Activated T-helper 1 cell treated with anti-CD3 and anti-CD28 coated beads, Interleukin-12 subunit alpha, Interleukin-12 subunit beta, Interleukin-2, Interleukin-4 antibody, amounts not matched to agents 30 ng/mL and 10 ng/mL and 1 ng/mL, durations not matched to agents 14 hours and 24 hours and 36 hours (primary cell): ENCODE measurements at regions not wholly inside any gene's neighbourhood (a gene's known extent, or its start where the extent isn't known, plus 50 kb on each side); places are given as distances from the start of the nearest gene placed in this dataset.
A peak's percentile ranks its signal among the peaks of the same experiment; 100 is the strongest.

ENCODE experiments used
- DNase-seq: peaks from one replicate; pipeline ENCODE4 v3.0.0; 2021; ENCODE audit warnings: low spot score
- H3K27ac Mint-ChIP-seq: one replicate; pipeline ENCODE4 v1.8.0; 2021; ENCODE audit warnings: mild to moderate bottlenecking, mixed read lengths
- H3K27me3 Mint-ChIP-seq: one replicate; pipeline ENCODE4 v1.8.0; 2022; ENCODE audit warnings: mild to moderate bottlenecking, moderate library complexity, mixed read lengths; ENCODE audit not compliant: insufficient read depth
- H3K36me3 Mint-ChIP-seq: one replicate; pipeline ENCODE4 v1.8.0; 2021; ENCODE audit warnings: low read depth, mixed read lengths
- H3K4me1 Mint-ChIP-seq: one replicate; pipeline ENCODE4 v1.8.0; 2021; ENCODE audit warnings: low read depth, mixed read lengths
- H3K4me3 Mint-ChIP-seq: one replicate; pipeline ENCODE4 v1.8.0; 2021; ENCODE audit warnings: mild to moderate bottlenecking, moderate library complexity, mixed read lengths
- H3K9me3 Mint-ChIP-seq: one replicate; pipeline ENCODE4 v1.8.0; 2021; ENCODE audit warnings: mixed read lengths
- intact Hi-C: fragments of 100-400 bp; cut with micrococcal nuclease; formaldehyde crosslinking; loops from one replicate; pipeline ENCODE4 v1.15.1; 2024

GRCh38 chr3:106261396-106261795 lies 392.6 kb upstream of the CBLB start:
- peaks cover 5% of the 10 kb centered on the region for H3K4me1 Mint-ChIP-seq
- intact Hi-C loops = no loop called here
- H3K9me3 Mint-ChIP-seq = peaks cover 11% of the 10 kb centered on the region
- no peak overlapping the region for H3K4me3 Mint-ChIP-seq
- no peak overlapping the region for H3K27ac Mint-ChIP-seq
- peaks cover 3% of the 10 kb centered on the region for H3K36me3 Mint-ChIP-seq
- DNase-seq = no peak
- H3K27me3 Mint-ChIP-seq = no peaks in the 10 kb centered on the region

- DNase-seq = no peak
- intact Hi-C loops = no loop called here
- Mint-ChIP-seq H3K27ac (no peak overlapping the region), H3K9me3 (peaks cover 11% of the 10 kb centered on the region), H3K4me1 (peaks cover 5% of the 10 kb centered on the region), H3K4me3 (no peak overlapping the region), H3K36me3 (peaks cover 3% of the 10 kb centered on the region), H3K27me3 (no peaks in the 10 kb centered on the region)
These were observed 393.3 kb upstream of the CBLB start for GRCh38 chr3:106261915-106262683.

GRCh38 chr3:106263011-106263410 lies 394.2 kb upstream of the CBLB start:
- peaks cover 5% of the 10 kb centered on the region for H3K4me1 Mint-ChIP-seq
- intact Hi-C loops = no loop called here
- H3K27me3 Mint-ChIP-seq = no peaks in the 10 kb centered on the region
- H3K9me3 Mint-ChIP-seq = peaks cover 11% of the 10 kb centered on the region
- H3K27ac Mint-ChIP-seq = no peak overlapping the region
- H3K4me3 Mint-ChIP-seq = no peak overlapping the region
- peaks cover 3% of the 10 kb centered on the region for H3K36me3 Mint-ChIP-seq
- no peak for DNase-seq

GRCh38 chr3:106263546-106263945 lies 394.7 kb upstream of the CBLB start:
- H3K27ac Mint-ChIP-seq = no peak overlapping the region
- intact Hi-C loops = no loop called here
- H3K4me1 Mint-ChIP-seq = peaks cover 5% of the 10 kb centered on the region
- H3K4me3 Mint-ChIP-seq = no peak overlapping the region
- DNase-seq = no peak
- peaks cover 11% of the 10 kb centered on the region for H3K9me3 Mint-ChIP-seq
- H3K27me3 Mint-ChIP-seq = no peaks in the 10 kb centered on the region
- H3K36me3 Mint-ChIP-seq = peaks cover 3% of the 10 kb centered on the region

GRCh38 chr3:106265704-106266103 lies 396.9 kb upstream of the CBLB start:
- no peaks in the 10 kb centered on the region for H3K27me3 Mint-ChIP-seq
- H3K36me3 Mint-ChIP-seq = peaks cover 5% of the 10 kb centered on the region
- H3K4me3 Mint-ChIP-seq = no peak overlapping the region
- H3K4me1 Mint-ChIP-seq = peaks cover 5% of the 10 kb centered on the region
- DNase-seq = no peak
- H3K27ac Mint-ChIP-seq = no peak overlapping the region
- intact Hi-C loops = no loop called here
- peaks cover 11% of the 10 kb centered on the region for H3K9me3 Mint-ChIP-seq

GRCh38 chr3:106268696-106269095 lies 399.9 kb upstream of the CBLB start:
- H3K27me3 Mint-ChIP-seq = no peaks in the 10 kb centered on the region
- H3K4me3 Mint-ChIP-seq = no peak overlapping the region
- no peak for DNase-seq
- H3K27ac Mint-ChIP-seq = no peak overlapping the region
- H3K9me3 Mint-ChIP-seq = peaks cover 8% of the 10 kb centered on the region
- intact Hi-C loops = no loop called here
- no peaks in the 10 kb centered on the region for H3K4me1 Mint-ChIP-seq
- H3K36me3 Mint-ChIP-seq = peaks cover 1% of the 10 kb centered on the region

- H3K36me3 Mint-ChIP-seq = peaks cover 13% of the 10 kb centered on the region
- intact Hi-C loops = no loop called here
- no peaks in the 10 kb centered on the region for H3K27me3 Mint-ChIP-seq
- peaks cover 25% of the 10 kb centered on the region for H3K4me1 Mint-ChIP-seq
- peaks cover 39% of the 10 kb centered on the region for H3K9me3 Mint-ChIP-seq
- no peak for DNase-seq
- H3K4me3 Mint-ChIP-seq = no peak overlapping the region
- no peak overlapping the region for H3K27ac Mint-ChIP-seq
These were observed 403.5 kb upstream of the CBLB start for GRCh38 chr3:106272302-106272701.

- peak overlapping the region; percentile 81 for H3K27ac Mint-ChIP-seq
- no peak for DNase-seq
These were observed 406.8 kb upstream of the CBLB start for GRCh38 chr3:106275592-106275991.

GRCh38 chr3:106276151-106276550 lies 407.3 kb upstream of the CBLB start:
- Mint-ChIP-seq H3K36me3 (peaks cover 16% of the 10 kb centered on the region), H3K4me3 (no peak overlapping the region), H3K4me1 (peaks cover 31% of the 10 kb centered on the region), H3K9me3 (peaks cover 52% of the 10 kb centered on the region), H3K27me3 (no peaks in the 10 kb centered on the region), H3K27ac (no peak overlapping the region)
- DNase-seq = no peak
- intact Hi-C loops = loop anchor here (2.0 to 5.0 kb wide), 2 partner anchors 27 to 44 kb away; no protein-coding TSS in a partner anchor

More at GRCh38 chr3:106275592-106275991, 406.8 kb upstream of the CBLB start:
- Mint-ChIP-seq H3K36me3 (peaks cover 16% of the 10 kb centered on the region), H3K4me1 (peaks cover 31% of the 10 kb centered on the region), H3K27me3 (no peaks in the 10 kb centered on the region), H3K9me3 (peaks cover 52% of the 10 kb centered on the region), H3K4me3 (no peak overlapping the region)
- intact Hi-C loops = loop anchor here (5.0 kb wide), 1 partner anchor 43 kb away; no protein-coding TSS in a partner anchor

GRCh38 chr3:106276755-106277612 lies 408.2 kb upstream of the CBLB start:
- peaks cover 16% of the 10 kb centered on the region for H3K36me3 Mint-ChIP-seq
- no peaks in the 10 kb centered on the region for H3K27me3 Mint-ChIP-seq
- no peak overlapping the region for H3K4me3 Mint-ChIP-seq
- peaks cover 51% of the 10 kb centered on the region for H3K9me3 Mint-ChIP-seq
- peaks cover 31% of the 10 kb centered on the region for H3K4me1 Mint-ChIP-seq
- DNase-seq = no peak
- peak overlapping the region; percentile 9 for H3K27ac Mint-ChIP-seq
- intact Hi-C loops = loop anchor here (2.0 to 5.0 kb wide), 2 partner anchors 28 to 45 kb away; no protein-coding TSS in a partner anchor

GRCh38 chr3:106277731-106278130 lies 408.9 kb upstream of the CBLB start:
- Mint-ChIP-seq H3K36me3 (peaks cover 19% of the 10 kb centered on the region), H3K4me1 (peaks cover 31% of the 10 kb centered on the region), H3K27ac (no peak overlapping the region), H3K9me3 (peaks cover 59% of the 10 kb centered on the region), H3K27me3 (no peaks in the 10 kb centered on the region), H3K4me3 (no peak overlapping the region)
- DNase-seq = no peak
- intact Hi-C loops = loop anchor here (2.0 to 5.0 kb wide), 2 partner anchors 29 to 45 kb away; no protein-coding TSS in a partner anchor

- peaks cover 12% of the 10 kb centered on the region for H3K36me3 Mint-ChIP-seq
- peaks cover 57% of the 10 kb centered on the region for H3K9me3 Mint-ChIP-seq
- intact Hi-C loops = no loop called here
- no peak overlapping the region for H3K27ac Mint-ChIP-seq
- peaks cover 15% of the 10 kb centered on the region for H3K4me1 Mint-ChIP-seq
- H3K27me3 Mint-ChIP-seq = no peaks in the 10 kb centered on the region
- H3K4me3 Mint-ChIP-seq = no peak overlapping the region
- DNase-seq = no peak
These were observed 412.4 kb upstream of the CBLB start for GRCh38 chr3:106281221-106281620.

GRCh38 chr3:106282943-106283342 lies 414.1 kb upstream of the CBLB start:
- no peak for DNase-seq
- H3K27me3 Mint-ChIP-seq = no peaks in the 10 kb centered on the region
- no peak overlapping the region for H3K4me3 Mint-ChIP-seq
- H3K27ac Mint-ChIP-seq = no peak overlapping the region
- H3K9me3 Mint-ChIP-seq = peaks cover 55% of the 10 kb centered on the region
- H3K4me1 Mint-ChIP-seq = no peaks in the 10 kb centered on the region
- H3K36me3 Mint-ChIP-seq = peaks cover 8% of the 10 kb centered on the region
- intact Hi-C loops = no loop called here
